ENCODE measurements at regions not wholly inside any gene's neighbourhood (a gene's known extent, or its start where the extent isn't known, plus 50 kb on each side); places are given as distances from the start of the nearest gene placed in this dataset.

DNA sequence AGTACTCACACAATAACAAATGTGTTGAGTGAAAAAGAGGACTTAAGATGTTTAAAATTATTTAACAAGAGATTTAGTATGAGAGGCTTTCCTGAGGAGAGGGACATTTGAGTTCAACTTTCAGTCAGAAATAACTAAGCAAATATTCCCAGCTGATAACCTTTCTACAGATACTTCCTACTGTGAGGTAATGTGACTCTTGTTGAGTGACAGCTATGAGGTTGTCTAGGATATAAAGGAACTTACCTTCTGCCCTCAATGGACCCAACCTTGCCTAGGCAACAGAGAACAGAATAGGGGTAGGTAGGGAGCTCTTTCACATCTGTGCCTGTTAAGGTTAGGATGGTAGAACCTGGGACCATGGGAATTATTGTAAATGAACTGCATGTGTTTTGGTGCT lies 54.7 kb downstream of the GLUD2 start:
- FAIRE-seq (no peak), DNase-seq (ENCODE audit: insufficient read length, low spot score) (no peak)
- no peak for TF ChIP-seq POU2F2 (IDR thresholded peaks at IDR 0.05; ENCODE audit: low read depth, low read length)
- no peak for TF ChIP-seq POLR2AphosphoS5 (IDR thresholded peaks at IDR 0.05; ENCODE audit: low read depth, low read length)
- TF ChIP-seq SPI1 (IDR thresholded peaks at IDR 0.05; ENCODE audit: low read depth, low read length), result no peak
- no peak for TF ChIP-seq POLR2A (IDR thresholded peaks at IDR 0.05; ENCODE audit: low read depth, low read length)
- no peak for TF ChIP-seq TAF1 (IDR thresholded peaks at IDR 0.05; ENCODE audit: low read depth, low read length)
- TF ChIP-seq PAX5 (IDR thresholded peaks at IDR 0.05; ENCODE audit: insufficient read depth, low read length, severe bottlenecking), result no peak

- FAIRE-seq (no peak), DNase-seq (ENCODE audit: insufficient read length, low spot score) (no peak)
- TF ChIP-seq PAX5 (IDR thresholded peaks at IDR 0.05; ENCODE audit: insufficient read depth, low read length, severe bottlenecking), result no peak
- TF ChIP-seq TAF1 (IDR thresholded peaks at IDR 0.05; ENCODE audit: low read depth, low read length), result no peak
- no peak for TF ChIP-seq POU2F2 (IDR thresholded peaks at IDR 0.05; ENCODE audit: low read depth, low read length)
- TF ChIP-seq POLR2A (IDR thresholded peaks at IDR 0.05; ENCODE audit: low read depth, low read length), result no peak
- TF ChIP-seq POLR2AphosphoS5 (IDR thresholded peaks at IDR 0.05; ENCODE audit: low read depth, low read length), result no peak
- TF ChIP-seq SPI1 (IDR thresholded peaks at IDR 0.05; ENCODE audit: low read depth, low read length), result no peak
Observed at GRCh38 chrX:121103381-121103780, 56.0 kb downstream of the GLUD2 start.

DNA sequence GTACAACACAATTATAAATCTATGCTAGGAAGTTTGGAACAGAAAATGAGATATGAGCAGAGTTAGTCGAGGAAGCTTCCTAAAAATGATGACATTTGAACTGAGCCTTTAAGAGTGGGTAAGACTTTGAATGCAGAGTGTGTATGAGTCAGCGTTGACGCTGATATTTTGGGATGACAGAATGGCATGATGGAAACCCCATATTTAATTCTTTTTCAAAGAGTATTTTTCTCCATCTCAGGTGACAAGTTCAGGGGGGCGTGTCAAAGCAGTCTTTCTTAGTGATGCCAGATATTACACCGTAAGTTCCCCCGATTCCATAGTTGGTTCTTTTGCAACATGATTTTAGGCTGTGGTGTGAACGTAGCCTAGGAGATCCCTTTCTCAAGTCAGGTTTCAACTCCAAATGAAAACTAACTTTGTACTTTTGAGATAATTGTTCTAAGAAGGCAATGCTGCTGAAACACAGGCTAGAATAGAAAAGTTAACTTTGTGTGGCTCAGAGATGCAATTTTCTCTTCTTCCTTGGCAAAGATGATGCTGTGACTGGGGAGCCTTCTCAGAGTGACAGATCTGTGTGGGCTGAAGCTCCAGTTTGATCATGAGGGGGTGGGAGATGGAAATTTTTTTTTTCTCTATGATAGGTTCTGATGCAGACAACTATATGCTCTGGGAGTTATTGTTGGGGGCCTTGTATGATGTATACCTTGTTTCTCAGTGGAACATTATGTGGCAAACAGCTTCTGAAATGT lies 59.2 kb downstream of the GLUD2 start:
- FAIRE-seq (no peak), DNase-seq (ENCODE audit: insufficient read length, low spot score) (no peak)
- TF ChIP-seq PAX5 (IDR thresholded peaks at IDR 0.05; ENCODE audit: insufficient read depth, low read length, severe bottlenecking) (no peak), TAF1 (IDR thresholded peaks at IDR 0.05; ENCODE audit: low read depth, low read length) (no peak), POLR2AphosphoS5 (IDR thresholded peaks at IDR 0.05; ENCODE audit: low read depth, low read length) (no peak), POU2F2 (IDR thresholded peaks at IDR 0.05; ENCODE audit: low read depth, low read length) (no peak), SPI1 (IDR thresholded peaks at IDR 0.05; ENCODE audit: low read depth, low read length) (no peak), POLR2A (IDR thresholded peaks at IDR 0.05; ENCODE audit: low read depth, low read length) (no peak)

DNA sequence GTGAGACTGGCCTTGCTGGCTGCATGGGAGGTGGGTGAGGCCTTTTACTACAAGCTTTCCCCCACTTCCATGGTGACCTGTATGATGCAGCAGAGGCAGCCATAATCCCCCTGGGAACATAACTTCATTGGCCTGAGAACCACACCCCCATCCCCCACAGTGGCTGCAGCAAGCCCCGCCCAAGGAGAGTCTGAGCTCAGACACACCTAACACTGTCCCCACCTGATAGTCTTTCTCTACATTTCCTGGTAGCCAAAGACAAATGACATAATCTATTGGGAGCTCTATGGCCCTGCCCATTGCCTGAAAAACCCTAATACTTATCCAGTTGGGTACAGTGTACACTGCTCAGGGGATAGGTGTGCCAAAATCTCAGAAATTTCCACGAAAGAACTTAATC lies 62.6 kb downstream of the GLUD2 start:
- TF ChIP-seq POLR2AphosphoS5 (IDR thresholded peaks at IDR 0.05; ENCODE audit: low read depth, low read length) (no peak), SPI1 (IDR thresholded peaks at IDR 0.05; ENCODE audit: low read depth, low read length) (no peak), TAF1 (IDR thresholded peaks at IDR 0.05; ENCODE audit: low read depth, low read length) (no peak), POLR2A (IDR thresholded peaks at IDR 0.05; ENCODE audit: low read depth, low read length) (no peak), POU2F2 (IDR thresholded peaks at IDR 0.05; ENCODE audit: low read depth, low read length) (no peak), PAX5 (IDR thresholded peaks at IDR 0.05; ENCODE audit: insufficient read depth, low read length, severe bottlenecking) (no peak)
- FAIRE-seq, result no peak

DNA sequence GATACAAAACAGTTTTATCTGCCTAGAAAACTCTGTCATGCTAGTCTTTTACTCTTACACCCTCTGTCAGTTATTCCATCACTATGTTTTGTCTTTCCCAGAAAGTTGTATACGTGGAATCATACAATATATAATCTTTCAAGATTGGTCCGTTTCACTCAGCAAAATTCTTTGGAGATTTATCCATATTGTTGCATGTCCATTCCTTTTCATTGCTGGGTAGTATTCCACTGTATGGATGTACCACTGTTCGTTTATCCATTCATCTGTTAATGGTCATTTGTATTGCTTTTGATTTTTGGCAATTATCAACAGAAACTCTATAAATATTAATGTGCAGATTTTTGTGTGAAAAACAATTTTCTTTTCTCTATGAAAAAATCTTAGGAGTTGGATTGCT lies 63.1 kb downstream of the GLUD2 start:
- no peak for DNase-seq (ENCODE audit: insufficient read length, low spot score)
- no peak for FAIRE-seq
- TF ChIP-seq POLR2A (IDR thresholded peaks at IDR 0.05; ENCODE audit: low read depth, low read length), result no peak
- TF ChIP-seq POU2F2 (IDR thresholded peaks at IDR 0.05; ENCODE audit: low read depth, low read length), result no peak
- no peak for TF ChIP-seq POLR2AphosphoS5 (IDR thresholded peaks at IDR 0.05; ENCODE audit: low read depth, low read length)
- TF ChIP-seq PAX5 (IDR thresholded peaks at IDR 0.05; ENCODE audit: insufficient read depth, low read length, severe bottlenecking), result no peak
- TF ChIP-seq SPI1 (IDR thresholded peaks at IDR 0.05; ENCODE audit: low read depth, low read length), result no peak
- no peak for TF ChIP-seq TAF1 (IDR thresholded peaks at IDR 0.05; ENCODE audit: low read depth, low read length)

More for the DNA sequence above, 62.6 kb downstream of the GLUD2 start:
- DNase-seq (ENCODE audit: insufficient read length, low spot score), result no peak

DNA sequence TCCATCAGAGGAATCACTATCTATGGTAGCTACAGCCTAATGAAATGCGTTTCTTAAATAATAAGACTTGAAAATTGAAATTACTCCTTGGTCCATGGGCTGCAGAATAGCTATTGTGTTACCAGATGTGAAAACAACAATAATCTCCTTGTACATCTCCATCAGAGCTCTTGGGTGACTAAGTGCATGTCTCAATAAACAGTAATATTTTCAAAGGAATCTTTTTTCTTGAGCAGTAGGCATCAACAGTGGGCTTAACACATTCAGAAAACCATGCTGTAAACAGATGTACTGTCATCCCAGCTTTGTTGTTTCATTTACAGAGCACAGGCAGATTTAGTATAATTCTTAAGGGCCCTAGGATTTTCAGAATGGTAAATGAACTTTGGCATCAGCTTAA lies 67.3 kb downstream of the GLUD2 start:
- TF ChIP-seq POLR2AphosphoS5 (IDR thresholded peaks at IDR 0.05; ENCODE audit: low read depth, low read length) (no peak), POLR2A (IDR thresholded peaks at IDR 0.05; ENCODE audit: low read depth, low read length) (no peak), POU2F2 (IDR thresholded peaks at IDR 0.05; ENCODE audit: low read depth, low read length) (no peak), PAX5 (IDR thresholded peaks at IDR 0.05; ENCODE audit: insufficient read depth, low read length, severe bottlenecking) (no peak), TAF1 (IDR thresholded peaks at IDR 0.05; ENCODE audit: low read depth, low read length) (no peak), SPI1 (IDR thresholded peaks at IDR 0.05; ENCODE audit: low read depth, low read length) (no peak)

DNA sequence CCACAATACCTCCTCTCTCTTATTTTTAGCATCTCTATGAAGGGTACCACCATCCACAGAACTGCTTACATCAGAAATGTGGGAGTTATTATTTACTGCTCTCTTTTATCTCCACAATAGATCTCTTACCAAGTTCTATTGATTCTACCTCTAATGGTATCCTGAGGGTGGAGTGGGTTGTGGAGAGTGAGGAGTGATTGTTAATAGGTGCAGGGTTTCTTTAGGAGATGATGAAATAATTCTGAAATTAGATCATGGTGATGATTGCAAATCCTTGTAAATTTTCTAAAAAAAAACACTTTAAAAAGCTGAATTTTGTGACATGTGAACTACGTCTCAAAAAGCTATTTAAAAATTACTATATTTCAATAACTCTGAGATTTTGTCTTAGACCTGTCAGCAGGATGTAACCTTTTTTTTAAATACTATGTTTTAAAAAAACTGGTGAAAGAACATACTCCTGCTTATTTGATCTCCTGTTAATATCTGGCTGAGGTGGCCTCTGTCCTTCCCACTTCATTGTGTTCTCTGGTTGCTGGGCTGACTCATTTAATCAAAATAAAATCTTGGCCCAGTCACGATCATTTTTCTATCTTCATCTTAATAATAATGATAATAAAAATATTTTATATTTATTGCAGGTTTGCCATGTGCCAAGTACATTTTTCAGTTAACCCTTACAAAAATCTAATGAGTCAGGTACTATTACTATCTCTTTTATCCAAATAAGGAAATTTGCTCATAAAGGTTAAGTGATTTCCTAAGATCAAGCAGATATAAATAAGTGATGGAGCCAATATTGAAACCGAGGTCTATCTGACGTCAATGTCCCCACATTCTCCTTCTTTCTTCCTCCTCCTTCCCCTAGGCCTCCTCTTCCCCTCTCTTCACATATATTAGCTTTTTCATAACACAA lies 73.5 kb downstream of the GLUD2 start:
- DNase-seq (ENCODE audit: insufficient read length, low spot score), result no peak
- TF ChIP-seq SPI1 (IDR thresholded peaks at IDR 0.05; ENCODE audit: low read depth, low read length) (no peak), POU2F2 (IDR thresholded peaks at IDR 0.05; ENCODE audit: low read depth, low read length) (no peak), POLR2AphosphoS5 (IDR thresholded peaks at IDR 0.05; ENCODE audit: low read depth, low read length) (no peak), POLR2A (IDR thresholded peaks at IDR 0.05; ENCODE audit: low read depth, low read length) (no peak), PAX5 (IDR thresholded peaks at IDR 0.05; ENCODE audit: insufficient read depth, low read length, severe bottlenecking) (no peak), TAF1 (IDR thresholded peaks at IDR 0.05; ENCODE audit: low read depth, low read length) (no peak)
- FAIRE-seq, result no peak

More for the DNA sequence above, 67.3 kb downstream of the GLUD2 start:
- FAIRE-seq (no peak), DNase-seq (ENCODE audit: insufficient read length, low spot score) (no peak)

DNA sequence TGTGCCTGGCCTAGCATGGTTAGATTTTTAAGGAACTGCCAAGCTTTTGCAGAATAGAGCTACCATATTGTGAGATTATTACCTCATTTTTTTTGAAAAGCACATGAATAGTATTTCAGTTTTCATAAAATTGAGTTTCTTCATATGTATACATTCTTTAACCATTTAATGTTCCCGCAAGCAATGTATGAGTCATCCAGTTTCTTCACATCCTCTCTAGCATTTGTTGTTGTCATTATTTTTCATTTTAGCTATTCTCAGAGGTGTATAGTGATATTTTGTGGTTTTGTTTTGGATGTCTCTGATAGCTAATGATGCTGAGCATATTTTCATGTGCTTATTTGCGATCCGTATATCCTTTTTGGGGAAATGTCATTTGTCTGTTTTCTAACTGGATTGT lies 74.9 kb downstream of the GLUD2 start:
- no peak for TF ChIP-seq POLR2AphosphoS5 (IDR thresholded peaks at IDR 0.05; ENCODE audit: low read depth, low read length)
- TF ChIP-seq PAX5 (IDR thresholded peaks at IDR 0.05; ENCODE audit: insufficient read depth, low read length, severe bottlenecking), result no peak
- no peak for TF ChIP-seq SPI1 (IDR thresholded peaks at IDR 0.05; ENCODE audit: low read depth, low read length)
- TF ChIP-seq POLR2A (IDR thresholded peaks at IDR 0.05; ENCODE audit: low read depth, low read length), result no peak
- no peak for TF ChIP-seq POU2F2 (IDR thresholded peaks at IDR 0.05; ENCODE audit: low read depth, low read length)
- DNase-seq (ENCODE audit: insufficient read length, low spot score) (no peak), FAIRE-seq (no peak)
